GM19035 (cell line): ENCODE measurements at regions not wholly inside any gene's neighbourhood (a gene's known extent, or its start where the extent isn't known, plus 50 kb on each side); places are given as distances from the start of the nearest gene placed in this dataset.
"Not testable (repeated sequence)": the region's sequence is repeated elsewhere in the genome, so short reads cannot be mapped to it uniquely, and the experiment has no call there.

ENCODE experiments used
- ATAC-seq: cut with Tn5 transposase; IDR thresholded peaks from one replicate; pipeline ENCODE4 v1.9.1; 2021; ENCODE audit not compliant: unreplicated experiment

DNA sequence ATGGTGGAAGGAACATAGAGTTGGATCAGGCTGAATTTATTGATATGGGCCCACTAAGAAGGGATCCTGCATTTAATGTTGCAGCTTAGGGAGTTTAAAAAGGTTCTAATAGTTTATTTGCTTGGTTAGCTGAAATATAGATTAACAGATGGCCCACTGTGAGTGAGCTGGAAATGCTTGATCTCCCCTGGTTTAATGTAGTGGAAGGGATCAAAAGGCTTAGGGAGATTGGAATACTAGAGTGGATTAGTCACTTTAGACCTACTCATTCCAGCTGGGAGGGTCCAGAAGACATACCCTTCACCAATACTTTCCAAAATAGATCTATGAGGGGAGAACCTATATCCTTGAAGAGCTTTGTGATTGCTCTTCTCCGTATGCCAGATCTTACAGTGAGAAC is 130.1 kb upstream of the ZC3H12C start:
- ATAC-seq, result no peak

- no peak for ATAC-seq
Measured at GRCh38 chr11:109964487-109964886, 128.7 kb upstream of the ZC3H12C start.

GRCh38 chr11:109965445-109965844 is 127.7 kb upstream of the ZC3H12C start:
- ATAC-seq, result not testable (repeated sequence)

- ATAC-seq, result not testable (repeated sequence)
Measured at GRCh38 chr11:109965926-109966325, 127.3 kb upstream of the ZC3H12C start.

DNA sequence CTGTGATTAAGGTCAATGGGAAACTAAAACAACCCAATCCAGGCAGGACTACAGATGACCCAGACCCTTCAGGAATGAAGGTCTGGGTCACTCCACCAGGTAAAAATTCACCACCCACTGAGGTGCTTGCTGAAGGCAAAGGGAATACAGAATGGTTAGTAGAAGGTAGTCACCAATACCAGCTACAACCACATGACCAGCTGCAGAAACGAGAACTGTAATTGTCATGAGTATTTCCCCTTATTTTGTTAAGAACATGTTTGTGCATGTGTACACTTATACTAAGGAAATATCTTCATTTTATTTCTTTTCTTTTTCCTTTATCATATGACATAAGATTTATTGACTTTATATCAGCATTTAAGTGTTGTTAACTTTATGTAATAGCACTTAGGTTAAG is 126.1 kb upstream of the ZC3H12C start:
- ATAC-seq, result not testable (repeated sequence)

DNA sequence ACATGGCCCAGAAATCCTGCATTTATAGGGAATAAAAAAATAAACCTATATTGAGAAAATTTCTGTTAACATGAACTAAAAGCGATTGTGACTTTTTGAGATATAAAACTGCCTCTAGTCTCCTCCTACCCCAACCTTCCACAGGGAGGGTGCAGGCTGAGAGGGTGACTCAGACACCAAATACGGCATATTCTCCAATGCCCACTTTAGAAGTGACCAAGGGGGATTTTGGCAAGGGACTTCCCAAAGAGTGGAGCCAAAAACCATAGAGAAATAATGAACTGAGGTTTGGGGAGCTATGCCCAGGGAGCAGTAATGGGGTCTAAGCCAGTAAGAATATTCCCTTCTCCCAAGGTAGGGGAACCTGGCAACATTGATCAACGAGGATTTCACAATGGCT is 124.9 kb upstream of the ZC3H12C start:
- no peak for ATAC-seq

GRCh38 chr11:109968781-109969180 is 124.4 kb upstream of the ZC3H12C start:
- ATAC-seq, result no peak

- peak; percentile 68 for ATAC-seq
Measured at GRCh38 chr11:109970516-109971183, 122.5 kb upstream of the ZC3H12C start.

DNA sequence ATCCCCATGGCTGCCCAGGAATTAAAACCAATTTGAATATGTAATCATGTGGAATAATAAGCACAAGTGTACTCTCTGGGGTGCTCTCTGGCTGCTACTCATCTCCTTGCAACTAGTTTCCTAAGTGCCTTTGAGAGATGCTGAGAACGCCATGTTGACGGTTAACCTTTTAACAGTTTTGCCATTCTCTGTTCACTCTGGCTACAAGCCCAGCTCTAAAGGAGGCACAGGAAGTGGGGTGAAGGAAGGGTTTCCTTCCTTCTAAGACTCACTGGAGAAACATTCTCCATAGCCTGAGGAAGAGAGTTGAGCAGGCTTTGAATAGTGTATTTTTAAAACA is 122.0 kb upstream of the ZC3H12C start:
- peak; percentile 7 for ATAC-seq

- peak; percentile 66 for ATAC-seq
Measured at GRCh38 chr11:109972181-109972715, 120.9 kb upstream of the ZC3H12C start.

DNA sequence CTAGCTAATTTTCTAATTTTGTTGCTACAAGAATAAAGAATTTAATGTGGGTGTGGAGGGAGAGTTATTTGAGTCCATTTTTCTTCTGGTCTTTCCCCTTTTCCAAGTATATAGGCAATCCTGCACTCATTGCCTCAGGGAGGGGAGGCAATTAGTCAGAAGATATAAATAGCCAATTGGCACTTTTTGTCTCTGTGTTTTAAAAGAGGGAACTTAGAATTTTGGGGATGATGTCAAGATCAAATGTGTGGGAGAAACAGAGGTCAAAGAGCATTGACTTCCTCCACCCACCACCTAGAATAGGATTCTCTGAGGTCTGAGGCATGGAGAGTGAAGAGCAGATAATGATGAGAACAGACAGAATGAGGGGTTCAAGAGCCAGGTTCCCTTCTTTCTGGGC is 120.3 kb upstream of the ZC3H12C start:
- ATAC-seq, result no peak

- ATAC-seq, result no peak
Measured at GRCh38 chr11:109973486-109973885, 119.7 kb upstream of the ZC3H12C start.

- no peak for ATAC-seq
Measured at GRCh38 chr11:109974523-109974922, 118.7 kb upstream of the ZC3H12C start.

GRCh38 chr11:109978895-109979294 is 114.3 kb upstream of the ZC3H12C start:
- ATAC-seq, result no peak

DNA sequence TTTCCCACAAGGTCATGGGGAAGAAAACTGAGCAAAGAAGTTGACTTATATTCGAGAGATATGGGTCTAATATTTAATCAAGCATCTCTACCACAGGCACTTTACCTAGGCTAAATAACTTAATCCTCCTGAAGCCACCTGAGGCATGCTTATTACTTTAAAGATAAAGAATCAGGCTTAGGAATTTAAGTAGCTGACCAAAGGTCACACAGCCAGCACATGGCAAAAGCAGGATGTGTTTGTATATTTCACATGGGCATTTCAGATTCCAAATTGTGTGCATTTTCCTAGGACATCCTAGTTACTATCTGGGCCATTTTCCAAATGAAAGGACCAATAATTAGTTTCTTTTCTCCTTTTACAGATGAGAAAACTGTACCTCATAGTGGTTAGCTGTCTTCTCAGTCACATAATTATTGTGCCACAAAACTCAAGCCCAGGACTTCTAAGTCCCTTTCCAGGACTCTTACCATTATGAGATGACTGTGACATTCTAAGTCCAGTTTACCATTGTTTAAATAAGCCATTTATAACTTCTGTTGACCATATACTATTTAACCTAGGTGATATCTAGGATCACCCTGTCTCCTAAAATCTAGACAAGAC is 112.1 kb upstream of the ZC3H12C start:
- no peak for ATAC-seq

GRCh38 chr11:109983358-109983757 is 109.8 kb upstream of the ZC3H12C start:
- no peak for ATAC-seq

DNA sequence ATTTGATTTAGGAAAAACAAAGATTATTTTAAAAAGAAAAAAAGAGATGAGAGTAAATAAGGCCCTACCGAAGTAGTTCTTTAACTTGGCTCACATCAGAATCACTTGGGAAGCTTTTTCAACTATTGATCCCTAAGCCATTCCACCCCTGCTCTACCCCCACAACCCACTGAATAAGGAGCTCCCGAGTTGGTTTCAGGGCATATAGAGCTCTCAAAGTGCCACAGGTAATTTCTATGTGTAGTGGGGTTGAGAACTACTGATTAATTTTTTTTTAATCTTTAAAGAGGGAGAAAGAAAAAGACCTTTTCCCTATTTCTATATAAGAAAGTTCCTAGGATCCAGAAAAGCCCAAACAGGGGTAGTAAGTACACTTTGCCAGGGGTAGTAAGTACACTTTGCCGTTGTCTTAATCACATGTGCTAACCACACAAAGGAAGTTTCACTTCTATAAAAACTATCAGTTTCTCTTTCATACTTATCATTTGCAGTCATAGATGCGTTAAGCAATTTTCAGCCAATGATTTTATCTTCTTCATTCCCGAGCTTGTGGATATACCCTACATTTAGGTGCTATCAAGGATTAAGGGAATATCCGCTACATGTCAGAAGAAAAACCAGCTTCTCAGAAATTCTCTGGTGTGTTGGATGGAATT is 108.4 kb upstream of the ZC3H12C start:
- peak; percentile 99 for ATAC-seq

DNA sequence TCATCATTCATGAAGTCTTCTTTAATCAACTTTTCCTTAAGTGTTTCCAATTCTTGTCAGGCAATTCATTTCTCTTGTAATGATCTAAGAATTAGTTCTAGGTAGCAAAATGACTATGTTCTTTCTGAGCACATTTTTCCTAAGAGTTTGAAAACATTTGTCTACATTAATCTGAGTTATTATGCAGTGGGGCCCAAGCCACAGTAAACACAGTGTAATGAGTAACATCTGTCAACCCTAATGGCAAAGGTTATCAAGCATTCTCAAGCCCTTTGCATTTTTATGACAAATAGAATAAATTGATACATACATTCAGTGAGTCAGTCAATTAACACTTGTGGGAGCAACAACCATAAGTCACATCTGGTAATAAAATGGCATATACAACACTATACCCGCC is 106.7 kb upstream of the ZC3H12C start:
- ATAC-seq, result no peak

DNA sequence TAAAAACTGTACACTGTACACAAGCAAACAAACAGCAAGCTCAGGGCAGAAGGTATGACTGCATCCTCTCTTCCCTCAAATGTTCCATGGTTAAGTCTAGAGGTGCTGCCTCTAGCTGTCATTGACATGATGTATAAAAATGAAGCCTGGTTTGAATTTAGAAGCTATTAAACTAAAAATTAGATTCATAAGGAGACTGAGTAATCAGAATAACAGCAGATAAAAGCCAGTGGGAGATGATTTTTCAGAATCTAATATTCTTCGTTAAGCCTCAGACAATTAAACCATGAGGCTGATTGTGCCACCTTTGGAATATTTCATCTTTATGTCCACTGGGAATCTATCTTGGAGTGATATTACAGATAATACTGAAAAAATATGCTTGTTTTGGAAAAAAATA is 101.4 kb upstream of the ZC3H12C start:
- ATAC-seq, result no peak

GRCh38 chr11:109993786-109994185 is 99.4 kb upstream of the ZC3H12C start:
- ATAC-seq, result no peak

DNA sequence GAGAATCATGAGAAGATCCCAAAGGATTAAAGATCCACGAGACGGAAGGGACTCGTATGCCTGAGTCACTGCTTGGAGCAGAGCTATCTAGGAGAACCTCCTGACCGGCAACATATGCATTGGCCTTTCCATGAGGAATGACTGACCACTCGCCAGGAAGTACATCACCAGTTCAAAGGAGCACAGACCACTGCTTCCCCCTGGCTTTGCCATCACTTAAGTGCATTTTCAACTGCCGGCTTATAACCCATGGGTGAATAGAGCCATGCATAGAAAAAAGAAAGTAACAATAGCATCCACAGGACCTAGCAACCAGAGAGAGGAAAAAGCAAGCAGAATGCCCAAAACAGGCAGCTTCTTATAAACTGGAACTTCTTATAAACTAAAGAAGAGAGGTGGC is 98.3 kb upstream of the ZC3H12C start:
- no peak for ATAC-seq

- no peak for ATAC-seq
Measured at GRCh38 chr11:109996060-109996459, 97.1 kb upstream of the ZC3H12C start.
